Skeletal muscle tissue (tissue), 3 donors: ENCODE measurements at regions not wholly inside any gene's neighbourhood (a gene's known extent, or its start where the extent isn't known, plus 50 kb on each side); places are given as distances from the start of the nearest gene placed in this dataset.

Experiments used
- H3K27ac ChIP-seq: one replicate; pipeline ENCODE4 v1.7.0; 2013; ENCODE audit warnings: mild to moderate bottlenecking, low read depth, low read length, inconsistent platforms
- H3K27me3 ChIP-seq, 3 donors: one replicate each; pipeline ENCODE4 v1.7.0; 2013; ENCODE audit warnings: low read length in 3 of 3; ENCODE audit not compliant: control insufficient read depth in 3 of 3, insufficient read depth in 3 of 3
- H3K36me3 ChIP-seq, 3 donors: one replicate each; pipeline ENCODE4 v1.7.0; 2013; ENCODE audit warnings: low read length in 3 of 3; ENCODE audit not compliant: control insufficient read depth in 3 of 3, insufficient read depth in 3 of 3
- H3K4me1 ChIP-seq, 3 donors: one replicate each; pipeline ENCODE4 v1.7.0; 2013; ENCODE audit warnings: low read length in 3 of 3, mild to moderate bottlenecking in 3 of 3; ENCODE audit not compliant: control insufficient read depth in 3 of 3, insufficient read depth in 3 of 3
- H3K4me3 ChIP-seq, 3 donors: one replicate each; pipeline ENCODE4 v1.7.0; 2013; ENCODE audit warnings: low read length in 3 of 3
- H3K9ac ChIP-seq, 3 donors: one replicate each; pipeline ENCODE4 v1.7.0; 2013; ENCODE audit warnings: low read length in 3 of 3, mild to moderate bottlenecking in 3 of 3, moderate library complexity in 2 of 3, low read depth in 1 of 3
- H3K9me3 ChIP-seq, 3 donors: one replicate each; pipeline ENCODE4 v1.7.0; 2013; ENCODE audit warnings: low read length in 3 of 3; ENCODE audit not compliant: control insufficient read depth in 3 of 3
- donor health status: Osteomylitis.

DNA sequence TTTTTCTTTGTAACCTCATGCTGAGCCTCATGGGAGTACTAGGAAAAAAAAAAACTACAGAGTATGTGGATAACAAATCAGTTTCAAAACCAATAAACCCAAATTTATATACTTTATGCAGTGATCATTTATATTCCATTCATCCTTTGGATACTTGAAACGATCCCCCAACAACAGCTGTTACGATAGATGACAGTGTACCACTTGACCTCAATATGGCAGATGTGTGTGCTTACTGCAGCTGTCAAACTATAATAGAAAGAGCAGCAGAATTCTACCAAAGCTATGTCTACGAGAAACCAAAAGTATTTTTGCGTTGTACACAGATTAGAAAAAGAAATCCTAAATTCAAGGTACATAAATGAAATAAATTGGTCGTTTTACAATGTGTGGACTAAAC lies 337.8 kb downstream of the PDGFC start:
- no peak overlapping the region for H3K27ac ChIP-seq
- no peaks in the 10 kb centered on the region for H3K4me1 ChIP-seq
- H3K4me3 ChIP-seq = no peak overlapping the region
- no peaks in the 10 kb centered on the region for H3K27me3 ChIP-seq
- H3K9ac ChIP-seq = no peak overlapping the region
- H3K36me3 ChIP-seq = no peaks in the 10 kb centered on the region
- peaks cover 0 to 2% (median 0%) of the 10 kb centered on the region in 3 donors for H3K9me3 ChIP-seq

DNA sequence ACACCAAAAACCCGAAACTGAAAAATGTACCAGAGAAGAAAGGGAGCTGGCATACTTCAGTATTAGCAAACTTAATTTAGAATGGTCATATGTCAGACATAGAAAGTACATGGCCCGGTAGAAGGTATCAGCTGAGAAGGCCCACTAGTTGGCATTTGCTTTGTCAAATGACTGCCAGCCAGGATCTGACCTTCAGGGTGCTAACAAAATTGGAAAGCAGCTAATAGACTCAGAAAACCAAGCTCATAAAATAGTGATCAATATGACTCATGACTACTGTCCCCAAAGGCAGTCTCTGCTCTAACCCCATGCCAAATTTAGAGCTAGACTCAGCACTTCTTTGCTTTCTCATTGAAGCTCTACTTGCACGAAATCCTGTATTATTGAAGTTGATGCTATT lies 342.7 kb downstream of the PDGFC start:
- H3K9me3 ChIP-seq = peaks cover 0 to 2% (median 0%) of the 10 kb centered on the region in 3 donors
- no peak overlapping the region for H3K27ac ChIP-seq
- H3K4me1 ChIP-seq = no peaks in the 10 kb centered on the region
- H3K36me3 ChIP-seq = no peaks in the 10 kb centered on the region
- H3K27me3 ChIP-seq = no peaks in the 10 kb centered on the region
- no peak overlapping the region for H3K9ac ChIP-seq
- no peak overlapping the region for H3K4me3 ChIP-seq

DNA sequence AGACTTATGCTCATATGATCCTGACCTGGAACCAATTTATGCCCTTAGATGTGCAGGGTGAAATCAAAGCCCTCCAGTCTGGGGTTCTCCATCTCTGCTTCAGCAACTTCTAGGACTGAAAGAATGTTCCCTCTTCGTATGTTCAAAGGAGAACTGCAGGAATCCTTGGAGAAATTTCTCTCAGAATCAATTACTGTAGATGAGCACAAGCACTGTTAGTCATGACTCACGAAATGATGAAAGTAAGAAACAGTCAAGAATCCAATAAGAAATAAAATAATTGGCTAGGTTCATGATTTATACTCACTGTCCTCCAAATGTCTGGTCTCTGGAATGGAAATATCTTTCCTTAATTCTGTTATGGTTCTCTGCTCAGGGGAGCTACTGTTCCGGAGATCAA lies 348.2 kb downstream of the PDGFC start:
- H3K27ac ChIP-seq = no peak overlapping the region
- H3K4me1 ChIP-seq = no peaks in the 10 kb centered on the region
- no peak overlapping the region for H3K9ac ChIP-seq
- H3K27me3 ChIP-seq = no peaks in the 10 kb centered on the region
- H3K36me3 ChIP-seq = no peaks in the 10 kb centered on the region
- no peaks in the 10 kb centered on the region for H3K9me3 ChIP-seq
- no peak overlapping the region for H3K4me3 ChIP-seq

DNA sequence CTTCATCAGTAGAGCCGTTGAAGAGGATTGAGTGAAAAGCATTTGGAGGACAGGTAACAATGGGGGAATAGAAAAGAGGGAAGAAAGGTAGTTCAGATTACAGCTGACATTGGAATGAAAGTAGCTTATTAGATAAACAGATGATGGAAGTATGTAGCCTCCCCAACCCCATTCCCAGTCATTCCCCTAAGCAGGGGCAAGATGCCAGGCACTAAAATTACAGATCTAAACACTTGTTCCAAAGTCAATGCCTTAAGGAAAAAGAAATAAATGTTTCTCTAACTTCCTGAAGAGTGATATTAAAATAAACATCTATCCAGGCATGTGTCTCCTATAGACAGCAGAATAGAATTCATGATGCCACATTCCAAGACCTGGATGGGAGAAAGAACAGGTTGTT lies 350.8 kb downstream of the PDGFC start:
- H3K4me3 ChIP-seq = no peak overlapping the region
- no peaks in the 10 kb centered on the region for H3K27me3 ChIP-seq
- H3K4me1 ChIP-seq = no peaks in the 10 kb centered on the region
- no peak overlapping the region for H3K9ac ChIP-seq
- H3K27ac ChIP-seq = no peak overlapping the region
- no peaks in the 10 kb centered on the region for H3K36me3 ChIP-seq
- no peaks in the 10 kb centered on the region for H3K9me3 ChIP-seq

DNA sequence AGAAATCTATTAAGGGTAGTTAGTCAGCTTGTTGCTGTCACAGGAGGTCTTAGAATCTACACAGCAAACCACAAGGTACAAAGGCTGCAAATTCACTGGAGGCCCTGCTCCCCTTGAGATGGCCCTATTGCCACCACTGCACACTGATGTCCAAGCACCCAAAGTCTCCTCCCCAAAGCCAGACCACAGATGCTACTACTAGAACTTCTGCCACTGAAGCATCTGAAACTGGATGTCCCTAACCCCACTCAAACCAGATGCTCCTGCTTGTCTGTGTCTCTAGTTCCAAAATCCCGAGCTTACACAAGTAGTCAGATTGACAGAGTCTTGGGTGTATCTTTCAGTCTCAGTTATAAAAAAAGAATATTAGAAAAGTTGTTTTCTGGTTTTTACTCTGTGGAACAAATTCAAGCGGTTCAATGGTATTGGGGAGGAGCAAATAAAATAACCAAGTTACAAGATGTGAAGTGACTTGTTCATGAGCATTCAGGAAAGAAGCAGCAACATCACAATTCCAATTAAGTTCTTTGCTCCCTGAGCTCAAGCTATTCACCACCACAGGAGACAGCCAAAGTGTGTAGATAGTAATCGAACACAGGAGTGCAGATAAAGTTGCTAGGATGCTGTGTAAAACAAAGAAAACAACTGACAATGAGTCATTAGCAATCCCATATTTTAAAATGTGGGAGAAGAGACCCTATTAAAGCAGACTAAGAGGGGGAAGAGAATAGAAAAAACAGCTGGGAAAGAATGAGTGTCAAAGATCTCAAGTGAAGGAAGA lies 352.3 kb downstream of the PDGFC start:
- no peaks in the 10 kb centered on the region for H3K36me3 ChIP-seq
- H3K27ac ChIP-seq = no peak overlapping the region
- H3K27me3 ChIP-seq = no peaks in the 10 kb centered on the region
- no peak overlapping the region for H3K9ac ChIP-seq
- no peak overlapping the region for H3K4me3 ChIP-seq
- no peaks in the 10 kb centered on the region for H3K9me3 ChIP-seq
- no peaks in the 10 kb centered on the region for H3K4me1 ChIP-seq

DNA sequence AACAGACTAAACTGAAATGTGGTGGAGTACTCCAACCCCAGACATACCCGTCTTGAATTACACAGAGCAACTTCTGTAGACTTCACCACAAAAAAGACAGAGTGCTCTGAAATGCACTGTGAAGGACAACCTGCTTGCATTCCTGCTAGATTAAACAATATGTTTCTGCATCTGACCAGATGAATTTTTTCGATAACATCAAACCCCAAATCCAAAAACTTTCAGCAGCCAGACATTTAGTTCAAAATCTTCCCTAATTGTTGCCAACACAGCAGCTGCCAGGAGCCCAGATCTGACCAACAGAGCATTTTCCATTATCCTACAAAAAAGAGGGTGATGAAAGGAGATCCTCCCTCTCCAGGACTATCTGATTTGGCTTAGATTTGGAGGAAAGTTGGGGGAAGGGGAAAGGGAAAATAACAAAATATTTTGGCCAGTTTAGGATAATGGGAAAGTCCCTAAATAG lies 356.5 kb downstream of the PDGFC start:
- no peaks in the 10 kb centered on the region for H3K4me1 ChIP-seq
- H3K9me3 ChIP-seq = no peaks in the 10 kb centered on the region
- H3K4me3 ChIP-seq = no peak overlapping the region
- H3K9ac ChIP-seq = no peak overlapping the region
- H3K27ac ChIP-seq = no peak overlapping the region
- no peaks in the 10 kb centered on the region for H3K36me3 ChIP-seq
- no peaks in the 10 kb centered on the region for H3K27me3 ChIP-seq

DNA sequence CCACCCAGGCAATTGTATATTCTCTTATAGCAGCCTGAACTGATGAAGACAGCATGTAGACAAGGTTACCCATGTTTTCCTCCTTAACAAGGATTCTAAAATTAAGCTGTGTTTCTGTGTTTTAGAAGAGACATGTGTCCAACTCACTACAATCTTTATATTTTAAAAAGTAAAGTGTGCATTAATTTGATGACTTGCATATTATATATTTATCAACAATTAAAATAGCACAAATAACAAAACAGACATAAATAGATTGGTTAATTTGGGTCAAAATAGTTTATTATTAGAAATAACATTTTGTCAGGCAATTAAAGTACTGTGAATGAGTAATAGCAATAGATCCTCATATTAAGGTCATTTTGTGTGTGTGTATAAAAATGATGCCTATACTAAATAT lies 357.1 kb downstream of the PDGFC start:
- H3K9ac ChIP-seq = no peak overlapping the region

DNA sequence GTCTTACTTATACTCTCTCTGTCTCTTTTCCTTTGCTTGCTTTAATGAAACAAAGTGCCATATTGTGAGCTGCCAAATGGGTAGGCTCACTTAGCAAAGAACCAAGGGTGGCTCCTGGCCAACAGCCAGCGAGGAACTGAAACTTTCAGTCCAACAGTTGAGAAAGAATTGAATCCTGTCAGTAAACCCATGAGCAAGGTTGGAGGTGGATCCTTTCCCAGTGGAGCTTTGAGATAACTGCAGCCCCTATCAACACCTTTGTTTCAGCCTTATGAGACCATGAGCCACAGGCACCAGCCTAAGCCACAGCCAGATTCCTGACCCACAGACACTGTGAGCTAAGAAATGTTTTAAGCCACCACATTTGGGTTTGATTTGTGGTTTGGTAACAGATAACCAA lies 362.2 kb downstream of the PDGFC start:
- no peaks in the 10 kb centered on the region for H3K27me3 ChIP-seq

More for the DNA sequence above, 357.1 kb downstream of the PDGFC start:
- H3K4me1 ChIP-seq = no peaks in the 10 kb centered on the region
- no peaks in the 10 kb centered on the region for H3K9me3 ChIP-seq
- no peaks in the 10 kb centered on the region for H3K36me3 ChIP-seq
- H3K27me3 ChIP-seq = no peaks in the 10 kb centered on the region
- H3K4me3 ChIP-seq = no peak overlapping the region
- no peak overlapping the region for H3K27ac ChIP-seq

DNA sequence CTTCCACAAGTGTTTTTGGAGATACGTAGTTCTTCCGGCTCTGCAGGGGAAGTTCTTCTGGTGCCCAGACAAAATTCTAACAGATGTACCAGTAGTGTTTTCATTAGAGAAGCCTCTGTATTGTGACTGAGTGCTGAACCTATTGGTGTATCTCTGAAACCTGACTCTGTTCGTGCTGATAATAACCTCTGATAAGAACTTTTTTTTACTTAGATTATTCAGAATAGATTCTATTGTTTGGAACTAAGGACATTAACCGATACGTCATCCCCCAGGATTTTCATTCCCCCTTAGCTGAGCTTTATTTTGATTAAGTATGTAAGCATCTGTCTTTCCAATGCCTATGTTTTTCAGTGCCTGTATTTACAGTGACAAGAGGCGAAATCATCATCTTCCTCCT lies 362.9 kb downstream of the PDGFC start:
- no peak overlapping the region for H3K27ac ChIP-seq
- no peak overlapping the region for H3K9ac ChIP-seq
- H3K4me1 ChIP-seq = no peaks in the 10 kb centered on the region
- H3K9me3 ChIP-seq = no peaks in the 10 kb centered on the region
- no peaks in the 10 kb centered on the region for H3K36me3 ChIP-seq
- H3K27me3 ChIP-seq = no peaks in the 10 kb centered on the region
- no peak overlapping the region for H3K4me3 ChIP-seq

More for the DNA sequence above, 362.2 kb downstream of the PDGFC start:
- H3K36me3 ChIP-seq = no peaks in the 10 kb centered on the region
- H3K4me1 ChIP-seq = no peaks in the 10 kb centered on the region
- H3K4me3 ChIP-seq = no peak overlapping the region
- H3K9ac ChIP-seq = no peak overlapping the region
- H3K27ac ChIP-seq = no peak overlapping the region
- no peaks in the 10 kb centered on the region for H3K9me3 ChIP-seq

DNA sequence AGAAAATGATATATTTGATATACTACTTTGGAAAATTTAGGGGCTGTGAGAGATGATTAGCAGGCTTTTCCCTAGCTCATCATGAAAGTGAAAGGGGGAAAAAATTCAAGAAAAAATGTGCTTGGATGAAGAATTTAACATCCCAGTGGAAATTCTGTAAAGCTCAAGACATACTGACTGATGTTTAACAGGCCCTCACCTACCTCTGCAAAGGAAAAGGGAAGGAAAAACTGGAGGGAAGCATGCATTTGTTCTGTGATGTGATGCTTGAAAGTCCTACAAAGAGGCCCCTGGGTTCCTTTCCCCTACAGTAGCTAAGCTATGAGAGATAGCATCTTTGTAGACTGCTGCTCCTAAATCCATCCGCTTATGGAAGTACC lies 364.1 kb downstream of the PDGFC start:
- Histone ChIP-seq H3K4me1 (no peaks in the 10 kb centered on the region), H3K9me3 (no peaks in the 10 kb centered on the region), H3K36me3 (no peaks in the 10 kb centered on the region), H3K9ac (no peak overlapping the region), H3K27me3 (no peaks in the 10 kb centered on the region), H3K27ac (no peak overlapping the region), H3K4me3 (no peak overlapping the region)
